GM18511 (cell line): ENCODE measurements at regions not wholly inside any gene's neighbourhood (a gene's known extent, or its start where the extent isn't known, plus 50 kb on each side); places are given as distances from the start of the nearest gene placed in this dataset.
A peak's percentile ranks its signal among the peaks of the same experiment; 100 is the strongest.

Source experiments
- ATAC-seq: cut with Tn5 transposase; IDR thresholded peaks from one replicate; pipeline ENCODE4 v1.9.1; 2021; ENCODE audit warnings: mild to moderate bottlenecking, moderate library complexity; ENCODE audit not compliant: unreplicated experiment

- no peak for ATAC-seq
These were observed 57.2 kb downstream of the C16orf82 start for GRCh38 chr16:27123795-27124409.

GRCh38 chr16:27127308-27127707 lies 60.6 kb downstream of the C16orf82 start:
- ATAC-seq, result no peak

GRCh38 chr16:27129401-27129800 lies 62.7 kb downstream of the C16orf82 start:
- ATAC-seq, result no peak

- ATAC-seq, result no peak
These were observed 65.1 kb upstream of the KDM8 start for GRCh38 chr16:27138257-27138656.

- no peak for ATAC-seq
These were observed 57.7 kb upstream of the KDM8 start for GRCh38 chr16:27145630-27146029.

GRCh38 chr16:27149986-27150385 lies 53.3 kb upstream of the KDM8 start:
- ATAC-seq, result peak; percentile 91

DNA sequence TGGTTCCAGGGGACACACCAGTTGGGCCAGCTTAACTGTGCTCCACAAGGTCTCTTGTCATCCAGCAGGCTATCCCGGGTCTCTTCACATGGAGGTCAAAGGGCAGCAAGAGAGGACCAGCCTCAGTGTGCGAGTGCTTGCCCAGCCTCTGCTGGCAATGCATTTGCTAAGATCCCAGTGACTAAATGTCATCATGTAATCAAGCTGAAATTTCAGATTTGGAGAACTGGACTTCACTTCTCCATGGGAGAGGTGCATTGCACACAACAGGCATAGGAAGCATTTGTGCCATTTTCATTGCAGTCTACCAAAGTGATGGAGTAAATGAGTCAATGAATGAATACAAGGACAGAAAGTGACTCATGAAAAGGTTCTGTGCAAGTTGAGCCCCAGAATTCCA lies 51.2 kb upstream of the KDM8 start:
- ATAC-seq, result no peak

- ATAC-seq, result no peak
These were observed 50.5 kb upstream of the KDM8 start for GRCh38 chr16:27152801-27153200.
